Loucy (cell line): ENCODE measurements at regions not wholly inside any gene's neighbourhood (a gene's known extent, or its start where the extent isn't known, plus 50 kb on each side); places are given as distances from the start of the nearest gene placed in this dataset.

Experiments used
- EZH2phosphoT487 ChIP-seq: fragments of 200-600 bp; IDR thresholded peaks from 2 replicates; pipeline ENCODE4 v1.6.1; 2018; ENCODE audit warnings: antibody characterized with exemption, mild to moderate bottlenecking, moderate library complexity, borderline replicate concordance
- TF ChIP-seq, protein P1 (sequence below): fragments of 200-600 bp; sonication (generic); conservative IDR thresholded peaks from 2 replicates; pipeline ENCODE4 v1.5.1; 2014; ENCODE audit warnings: mild to moderate bottlenecking, antibody characterized with exemption, low read length

DNA sequence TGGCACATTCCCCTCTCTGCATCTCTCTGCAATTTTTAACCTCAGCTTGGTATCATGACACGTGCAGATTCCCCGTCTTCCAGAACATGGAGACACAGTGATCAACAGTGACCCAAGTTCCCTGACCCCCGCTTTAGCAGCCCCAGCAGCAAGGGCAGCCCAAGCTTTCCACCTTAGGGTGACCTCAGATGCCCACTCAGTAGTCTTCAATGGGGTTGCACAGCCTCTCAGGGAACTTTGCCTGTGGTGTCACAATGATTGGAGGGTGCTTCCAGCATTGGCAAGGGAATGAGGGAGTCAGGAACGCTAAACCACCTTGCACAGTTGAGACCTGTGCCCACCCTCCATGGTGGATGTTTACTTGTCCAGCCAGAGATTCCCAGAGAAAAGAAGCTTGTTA lies 287.1 kb upstream of the CDH4 start:
- TF ChIP-seq, protein P1, sequence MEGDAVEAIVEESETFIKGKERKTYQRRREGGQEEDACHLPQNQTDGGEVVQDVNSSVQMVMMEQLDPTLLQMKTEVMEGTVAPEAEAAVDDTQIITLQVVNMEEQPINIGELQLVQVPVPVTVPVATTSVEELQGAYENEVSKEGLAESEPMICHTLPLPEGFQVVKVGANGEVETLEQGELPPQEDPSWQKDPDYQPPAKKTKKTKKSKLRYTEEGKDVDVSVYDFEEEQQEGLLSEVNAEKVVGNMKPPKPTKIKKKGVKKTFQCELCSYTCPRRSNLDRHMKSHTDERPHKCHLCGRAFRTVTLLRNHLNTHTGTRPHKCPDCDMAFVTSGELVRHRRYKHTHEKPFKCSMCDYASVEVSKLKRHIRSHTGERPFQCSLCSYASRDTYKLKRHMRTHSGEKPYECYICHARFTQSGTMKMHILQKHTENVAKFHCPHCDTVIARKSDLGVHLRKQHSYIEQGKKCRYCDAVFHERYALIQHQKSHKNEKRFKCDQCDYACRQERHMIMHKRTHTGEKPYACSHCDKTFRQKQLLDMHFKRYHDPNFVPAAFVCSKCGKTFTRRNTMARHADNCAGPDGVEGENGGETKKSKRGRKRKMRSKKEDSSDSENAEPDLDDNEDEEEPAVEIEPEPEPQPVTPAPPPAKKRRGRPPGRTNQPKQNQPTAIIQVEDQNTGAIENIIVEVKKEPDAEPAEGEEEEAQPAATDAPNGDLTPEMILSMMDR, result no peak
- no peak for TF ChIP-seq EZH2phosphoT487
